ENCODE measurements at regions not wholly inside any gene's neighbourhood (a gene's known extent, or its start where the extent isn't known, plus 50 kb on each side); places are given as distances from the start of the nearest gene placed in this dataset.
"Not testable (repeated sequence)": the region's sequence is repeated elsewhere in the genome, so short reads cannot be mapped to it uniquely, and the experiment has no call there.

DNA sequence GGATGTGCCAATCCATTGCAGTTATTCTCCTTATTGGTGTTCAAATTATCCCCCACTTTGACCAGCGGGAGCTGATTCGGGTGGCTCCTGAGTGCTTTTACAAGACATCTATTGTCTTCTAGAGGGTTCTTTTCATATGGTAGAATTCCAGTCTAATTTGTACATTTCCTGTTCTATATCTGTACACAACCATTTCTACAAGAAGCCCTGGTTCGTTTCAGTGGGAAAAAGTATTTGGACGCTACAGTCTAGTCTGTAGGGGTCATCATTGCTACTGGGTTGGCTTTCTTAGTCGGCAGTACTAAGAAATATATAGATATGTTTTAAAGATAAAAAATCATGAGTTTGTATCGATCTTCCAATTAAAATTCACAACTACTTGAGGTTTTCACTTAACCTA lies 262.6 kb downstream of the MAP2K6 start:
- DNase-seq, result no peak

DNA sequence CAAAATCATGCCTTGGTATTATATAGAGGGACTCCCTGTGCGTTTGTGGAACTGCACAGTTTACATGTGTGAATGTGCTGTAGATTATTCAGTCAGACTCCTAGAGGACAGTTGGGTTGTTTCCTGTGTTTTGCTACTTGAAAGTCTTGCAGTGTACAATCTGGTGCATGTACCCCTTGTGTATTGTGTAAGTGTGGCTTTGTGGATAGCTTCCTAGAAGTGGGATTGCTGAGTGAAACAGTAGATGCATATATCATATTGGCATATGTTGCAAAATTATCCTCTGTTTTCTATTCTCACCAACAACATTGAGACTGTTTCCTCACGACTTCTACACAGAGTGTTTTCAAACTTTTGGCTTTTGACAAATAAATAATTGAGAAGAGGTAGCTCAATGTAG lies 263.7 kb downstream of the MAP2K6 start:
- DNase-seq, result no peak

DNA sequence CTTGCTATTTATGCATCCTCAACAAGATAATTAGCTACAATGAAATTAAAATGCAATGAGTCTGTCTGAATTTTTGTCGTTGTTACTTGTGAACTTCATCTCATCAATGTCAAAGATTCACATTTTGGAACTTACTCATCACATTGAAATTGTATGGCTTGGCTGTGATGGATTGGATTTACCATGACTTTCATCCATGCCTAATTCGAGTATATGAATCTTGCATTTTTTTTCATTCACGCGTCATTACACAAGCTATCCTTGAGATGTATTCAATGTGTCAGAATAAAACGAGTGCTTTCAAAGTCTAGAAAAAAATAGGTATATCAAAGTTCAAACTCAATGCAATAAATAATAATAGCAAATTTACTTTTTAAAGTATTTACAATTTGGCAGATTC lies 265.3 kb downstream of the MAP2K6 start:
- no peak for DNase-seq

DNA sequence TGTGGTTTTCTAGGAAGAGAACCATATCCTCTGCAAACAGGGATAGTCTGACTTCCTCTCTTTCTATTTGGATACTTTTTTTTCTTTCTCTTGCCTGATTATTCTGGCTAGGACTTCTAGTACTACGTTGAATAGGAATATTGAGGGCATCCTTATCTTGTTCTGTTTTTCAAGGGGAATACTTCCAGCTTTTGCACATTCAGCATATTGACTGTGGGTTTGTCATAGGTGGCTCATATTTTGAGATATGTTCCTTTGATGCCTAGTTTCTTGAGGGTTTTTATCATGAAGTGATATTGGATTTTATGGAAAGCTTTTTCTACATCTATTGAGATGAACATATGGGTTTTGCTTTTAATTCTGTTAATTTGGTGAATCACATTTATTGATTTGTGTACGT lies 269.8 kb downstream of the MAP2K6 start:
- DNase-seq, result no peak

DNA sequence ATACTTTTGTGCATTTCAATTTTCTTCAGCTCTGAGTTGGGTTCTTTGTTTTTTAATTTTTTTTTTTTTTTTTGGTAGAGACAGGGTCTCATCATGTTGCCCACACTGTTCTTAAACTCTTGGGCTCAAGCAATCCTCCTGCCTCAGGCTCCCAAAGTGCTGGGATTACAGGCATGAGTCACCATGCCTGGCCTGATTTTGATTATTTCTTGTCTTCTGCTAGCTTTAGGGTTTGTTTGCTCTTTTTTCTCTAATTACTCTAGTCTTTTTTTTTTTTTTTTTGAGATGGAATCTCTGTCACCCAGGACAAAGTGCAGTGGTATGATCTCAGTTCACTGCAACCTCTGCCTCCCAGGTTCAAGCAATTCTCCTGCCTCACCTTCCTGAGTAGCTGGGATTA lies 270.7 kb downstream of the MAP2K6 start:
- not testable (repeated sequence) for DNase-seq

DNA sequence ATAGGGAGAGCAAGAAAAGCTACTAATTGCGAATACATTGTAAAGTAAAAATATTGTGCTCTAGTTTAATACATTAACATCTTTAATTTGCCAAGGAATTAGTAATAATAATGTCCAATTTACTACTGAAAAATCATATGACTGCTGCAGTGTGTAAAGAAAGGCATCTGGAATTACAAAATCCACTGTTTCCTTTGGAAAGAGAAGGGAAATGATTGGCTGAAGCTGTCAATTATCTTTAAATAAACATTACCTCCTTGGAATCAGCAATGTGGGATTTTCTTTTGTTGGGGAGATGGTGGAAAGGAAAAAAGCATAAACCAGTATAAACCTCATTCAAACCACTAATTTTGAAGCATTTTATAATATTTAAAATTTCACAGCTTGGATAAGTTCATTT lies 276.0 kb downstream of the MAP2K6 start:
- DNase-seq, result no peak

DNA sequence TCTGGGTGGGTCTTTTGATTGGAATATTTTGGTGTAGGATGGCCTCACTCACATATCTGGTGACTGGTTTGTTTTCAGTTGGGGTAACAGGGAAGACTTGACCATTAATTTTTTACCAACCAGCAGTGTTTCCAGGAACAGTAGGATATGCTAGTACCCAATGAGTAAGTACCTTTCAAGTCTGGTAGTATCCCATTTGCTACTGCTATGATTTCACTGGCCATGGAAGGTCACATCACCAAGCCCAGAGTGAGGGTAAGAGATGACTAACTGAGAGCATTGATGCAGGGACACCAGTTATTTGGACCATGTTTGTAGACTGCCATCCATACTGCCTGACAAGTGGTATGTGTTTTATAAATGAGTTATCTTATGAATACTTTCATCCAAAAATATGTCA lies 277.7 kb downstream of the MAP2K6 start:
- DNase-seq, result no peak

DNA sequence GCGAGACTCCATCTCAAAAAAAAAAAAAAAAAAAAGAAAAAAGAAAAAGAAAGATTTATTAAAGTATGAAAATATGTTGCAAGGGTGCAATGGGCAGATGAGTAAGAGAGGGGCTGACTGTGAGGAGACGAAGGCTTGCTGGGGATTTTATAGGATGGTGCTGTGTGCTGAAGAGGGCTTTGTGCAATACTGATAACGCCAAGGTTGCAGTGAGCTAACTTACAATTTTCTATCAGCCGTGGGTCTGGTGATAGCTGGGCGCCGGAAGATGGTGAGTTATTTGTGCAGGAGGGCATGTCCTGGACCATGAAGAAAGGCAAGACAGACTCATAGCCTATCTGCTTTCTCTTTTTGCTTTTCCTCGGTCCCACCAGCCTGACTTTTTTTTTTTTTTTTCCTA lies 281.1 kb downstream of the MAP2K6 start:
- no peak for DNase-seq

DNA sequence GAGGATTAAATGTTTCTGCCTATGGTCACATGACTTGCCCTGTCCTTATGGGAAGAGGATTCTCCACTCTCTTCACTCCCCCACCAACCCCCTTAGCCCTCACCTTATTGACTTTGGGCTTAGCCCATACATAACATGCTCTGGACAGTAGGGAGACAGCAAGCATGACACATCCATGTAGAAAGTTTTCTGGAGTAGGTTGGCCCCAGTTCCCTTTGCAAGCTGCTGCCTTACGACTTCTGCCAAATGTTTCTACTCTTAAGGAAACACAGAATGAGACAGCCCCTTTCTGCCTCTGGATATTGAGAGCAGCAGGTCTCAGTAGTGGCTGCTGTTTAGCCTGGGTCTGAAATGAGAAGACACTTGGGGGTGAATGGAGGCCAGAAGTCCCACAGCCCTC lies 282.2 kb downstream of the MAP2K6 start:
- no peak for DNase-seq

DNA sequence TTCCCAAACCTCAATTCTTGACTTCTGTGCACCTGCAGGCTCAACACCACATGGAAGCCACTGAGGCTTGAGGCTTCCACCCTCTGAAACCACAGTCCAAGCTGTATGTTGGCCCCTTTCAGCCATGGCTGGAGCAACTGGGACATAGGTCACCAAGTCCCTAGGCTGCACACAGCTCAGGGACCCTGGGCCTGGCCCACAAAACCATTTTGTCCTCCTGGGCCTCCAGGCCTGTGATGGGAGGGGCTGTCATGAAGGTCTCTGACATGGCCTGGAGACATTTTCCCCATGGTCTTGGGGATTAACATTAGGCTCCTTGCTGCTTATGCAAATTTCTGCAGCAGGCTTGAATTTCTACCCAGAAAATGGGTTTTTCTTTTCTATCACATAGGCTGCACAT lies 283.9 kb downstream of the MAP2K6 start:
- DNase-seq, result not testable (repeated sequence)

DNA sequence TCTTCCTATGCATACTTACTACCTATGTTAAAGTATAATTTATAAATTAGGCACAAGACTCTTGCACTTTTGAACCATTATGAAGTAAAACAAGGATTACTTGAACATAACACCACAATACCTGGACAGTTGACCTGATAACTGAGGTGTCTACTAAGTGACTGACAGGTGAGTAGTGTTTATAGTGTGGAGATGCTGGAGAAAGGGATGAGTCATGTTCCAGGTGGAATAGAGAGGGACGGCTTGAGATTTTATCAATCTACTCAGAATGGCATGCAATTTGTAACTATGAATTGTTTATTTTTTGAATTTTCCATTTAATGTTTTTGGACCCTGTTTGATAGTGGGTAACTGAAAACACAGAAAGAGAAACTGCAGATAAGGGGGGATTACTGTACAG lies 287.6 kb downstream of the MAP2K6 start:
- DNase-seq, result no peak

DNA sequence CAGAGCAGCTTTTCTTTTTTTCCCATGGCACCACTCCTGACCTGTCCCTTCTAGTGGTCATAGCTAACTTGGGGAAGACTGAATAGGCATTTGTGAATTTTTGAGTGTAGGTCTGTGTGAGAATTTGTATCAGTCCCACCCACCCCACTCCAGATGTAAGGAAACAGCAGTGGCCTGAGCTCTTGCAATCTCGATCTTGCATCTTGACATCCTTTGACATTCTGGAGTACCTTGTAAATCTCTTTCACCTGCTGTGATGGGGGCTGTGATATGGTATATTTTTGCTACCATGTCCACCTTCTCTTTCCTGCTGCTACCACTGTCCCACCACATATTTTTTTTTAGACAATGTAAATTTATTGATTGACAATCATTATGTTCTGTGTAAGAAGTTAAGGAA lies 289.3 kb downstream of the MAP2K6 start:
- no peak for DNase-seq

DNA sequence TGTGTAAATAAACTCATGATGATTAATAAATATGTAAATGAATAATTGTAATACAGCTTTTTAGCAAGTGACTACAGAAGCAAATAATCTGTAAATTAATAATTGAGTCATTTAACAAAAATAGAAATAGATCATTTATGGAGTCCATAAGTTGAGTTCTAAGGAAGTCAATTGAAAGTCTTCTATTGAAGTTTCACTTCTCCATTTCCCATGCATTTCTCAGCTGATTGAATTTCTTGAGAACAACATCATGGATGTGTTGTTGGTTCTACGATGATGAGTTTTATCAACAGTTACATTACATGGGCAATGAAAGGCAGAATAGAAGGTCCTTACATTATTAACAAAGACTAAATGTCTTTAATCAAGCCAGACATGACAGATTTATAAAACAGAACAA lies 290.4 kb downstream of the MAP2K6 start:
- no peak for DNase-seq

DNA sequence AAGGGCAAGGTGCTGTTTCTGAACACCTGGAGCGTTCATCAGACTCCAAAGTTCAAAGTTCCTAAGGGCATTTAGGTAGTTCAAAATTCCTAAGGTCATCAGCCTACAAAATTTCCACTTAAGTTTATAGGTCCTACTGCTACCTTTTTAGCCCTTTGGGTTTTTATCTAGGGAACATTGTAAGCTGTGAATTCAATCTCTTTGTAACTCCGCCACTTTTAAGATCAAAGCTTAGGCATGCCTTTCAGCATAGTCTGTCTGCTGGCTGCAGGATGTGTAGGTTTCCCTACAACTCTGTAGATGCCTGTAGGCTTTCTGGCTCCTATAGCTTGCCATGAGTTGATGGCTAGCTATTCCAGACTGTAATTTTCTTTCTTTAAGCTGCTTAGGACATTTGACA lies 291.6 kb downstream of the MAP2K6 start:
- DNase-seq, result no peak

DNA sequence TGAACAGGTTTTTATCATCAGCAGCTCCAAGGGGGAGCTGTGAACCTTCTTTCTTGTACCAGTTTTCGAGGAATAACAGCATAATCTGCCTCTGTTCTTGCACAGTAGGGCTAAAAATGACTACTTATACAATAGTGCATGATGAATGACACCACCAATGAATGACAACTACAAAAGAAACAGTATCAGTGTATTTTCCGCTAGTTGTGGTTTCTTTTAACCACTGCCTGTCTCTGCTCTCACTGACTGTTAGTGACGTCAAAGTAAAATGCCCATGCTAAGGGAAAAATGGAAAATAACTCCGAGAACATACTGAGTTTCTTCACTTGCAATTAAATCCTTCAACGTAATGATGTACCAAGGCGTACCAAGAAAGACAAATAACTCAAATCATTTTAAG lies 294.9 kb downstream of the MAP2K6 start:
- no peak for DNase-seq

DNA sequence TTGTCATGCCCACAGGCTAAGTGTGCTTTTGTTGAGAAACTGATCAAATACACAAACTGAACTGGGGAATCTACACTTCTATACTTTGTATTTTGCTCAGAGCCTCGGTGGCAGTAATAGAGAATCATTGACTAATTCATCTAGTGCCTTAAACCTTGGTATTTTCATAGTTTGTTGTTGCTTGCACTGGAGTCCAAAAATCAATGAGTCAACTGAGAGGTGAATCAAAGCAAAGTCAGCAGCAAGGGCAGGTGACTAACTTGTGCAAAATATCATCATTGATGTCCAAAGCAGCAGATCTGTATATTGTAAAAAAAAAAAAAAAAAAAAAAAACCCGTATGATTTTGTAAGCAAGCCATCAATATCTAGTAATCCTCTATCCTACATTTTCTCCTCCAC lies 296.4 kb downstream of the MAP2K6 start:
- no peak for DNase-seq

DNA sequence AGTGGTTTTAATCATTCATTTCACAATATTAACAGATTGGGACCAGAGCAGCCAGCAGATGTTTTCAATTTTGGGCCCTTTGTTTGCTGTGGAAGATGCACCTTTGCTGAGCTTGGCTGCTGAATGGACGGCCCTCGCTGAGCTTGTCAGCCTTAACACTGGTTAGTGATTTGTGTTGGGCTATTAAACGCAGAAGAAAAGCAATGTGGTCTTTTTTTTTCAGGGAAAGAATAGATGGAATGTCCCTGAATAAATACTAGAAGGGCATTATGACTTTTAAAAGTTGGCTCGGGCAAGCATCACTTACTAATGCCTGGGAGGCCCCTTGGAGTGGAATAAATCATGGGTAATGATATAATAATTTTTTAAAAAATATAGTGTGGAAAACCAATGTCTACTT lies 297.0 kb downstream of the MAP2K6 start:
- no peak for DNase-seq

DNA sequence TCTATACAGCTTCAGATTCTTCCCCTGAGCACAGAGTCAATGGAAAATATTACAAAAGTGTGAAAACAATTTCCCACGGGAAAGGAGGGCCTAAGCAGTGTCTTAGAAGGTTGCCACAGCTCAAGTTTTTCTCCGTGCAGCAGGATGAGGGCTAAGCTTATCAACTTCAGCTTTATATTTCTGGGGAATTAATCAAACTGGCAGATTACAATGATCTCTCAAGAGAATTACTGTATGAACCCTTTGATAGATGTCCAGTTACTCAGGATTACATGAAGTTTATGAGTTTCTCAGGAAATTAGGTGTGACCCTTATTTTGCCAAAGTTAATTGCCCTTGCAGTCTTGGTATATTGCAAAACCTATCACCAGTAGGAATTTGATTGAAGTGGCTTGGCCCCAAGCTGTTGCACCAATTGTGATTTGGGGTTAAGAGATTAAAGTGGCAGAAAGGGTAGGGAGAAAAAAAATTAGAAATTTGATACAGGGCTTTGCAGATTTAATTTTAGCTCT lies 298.4 kb downstream of the MAP2K6 start:
- no peak for DNase-seq

DNA sequence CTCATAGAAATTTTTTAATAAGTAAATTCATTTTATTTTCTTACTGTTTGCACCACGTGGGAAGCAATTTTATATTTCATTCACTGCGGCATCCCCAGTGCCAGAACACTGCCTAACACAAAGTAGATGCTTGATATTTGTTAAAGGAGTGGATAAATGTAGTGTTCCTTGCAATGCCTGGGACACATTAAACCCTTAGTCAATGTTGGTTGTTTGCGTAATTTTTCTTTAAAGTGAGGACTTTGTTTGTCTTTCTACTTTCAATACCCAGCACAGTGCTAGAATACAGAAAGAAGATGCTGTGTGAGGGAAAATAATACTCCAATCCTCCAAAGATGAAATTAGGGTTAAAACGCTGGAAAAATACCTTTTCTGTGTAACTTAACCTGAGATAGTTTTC lies 299.3 kb downstream of the MAP2K6 start:
- DNase-seq, result no peak

DNA sequence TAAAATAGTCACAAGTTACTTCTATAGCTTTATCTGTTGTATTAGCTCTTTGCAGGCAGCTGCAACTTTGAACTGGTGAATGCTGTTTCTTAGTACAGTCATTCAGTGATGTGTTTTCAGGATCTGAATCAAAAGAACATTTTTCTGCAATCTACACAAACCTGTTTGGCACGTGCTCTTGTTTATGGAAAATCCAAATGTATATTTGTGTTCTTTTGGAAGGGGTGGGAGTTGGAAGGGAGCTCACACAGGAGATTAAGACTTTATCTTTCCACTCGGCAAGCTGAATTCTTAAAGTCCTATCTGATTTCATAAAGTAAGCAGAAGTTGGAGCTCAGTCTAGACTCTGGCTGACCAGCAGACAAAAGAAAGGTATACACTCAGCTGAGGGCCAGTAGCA lies 300.2 kb downstream of the MAP2K6 start:
- DNase-seq, result no peak

DNA sequence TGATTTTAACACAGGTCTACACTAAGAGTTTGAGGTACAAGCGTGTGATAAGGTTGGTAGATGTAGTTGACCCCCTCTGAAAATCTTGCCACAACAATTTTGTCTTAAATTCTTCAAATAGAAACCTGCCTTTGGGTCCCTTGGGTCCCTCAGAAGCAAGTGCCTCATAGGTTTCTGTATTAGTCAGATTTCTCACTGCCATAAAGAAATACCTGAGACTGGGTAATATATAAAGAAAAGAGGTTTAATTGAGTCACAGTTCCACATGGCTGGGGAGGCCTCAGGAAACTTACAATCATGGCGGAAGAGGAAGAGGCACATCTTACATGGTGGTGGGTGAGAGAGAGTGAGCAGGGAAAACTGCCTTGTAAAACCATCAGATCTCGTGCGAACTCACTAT lies 301.2 kb downstream of the MAP2K6 start:
- no peak for DNase-seq

DNA sequence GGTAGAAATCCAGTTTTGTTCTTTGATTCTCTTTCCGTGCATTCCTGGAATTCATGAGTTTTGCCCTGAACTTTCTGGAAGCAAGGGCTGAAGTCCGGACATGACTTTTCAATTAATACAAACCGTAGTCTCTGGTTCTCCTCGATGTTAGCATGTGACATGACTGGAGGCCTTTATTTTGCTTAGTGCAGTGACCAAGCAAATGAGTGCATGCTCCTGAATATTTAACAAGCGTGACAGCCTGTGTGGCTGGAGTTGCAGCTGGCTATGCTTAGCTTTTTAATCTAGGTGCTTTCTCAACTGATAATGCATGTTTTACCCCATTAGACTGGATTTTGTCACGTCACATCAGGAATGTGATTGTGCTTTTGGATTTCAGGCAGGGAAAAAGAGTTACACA lies 302.1 kb downstream of the MAP2K6 start:
- DNase-seq, result no peak

DNA sequence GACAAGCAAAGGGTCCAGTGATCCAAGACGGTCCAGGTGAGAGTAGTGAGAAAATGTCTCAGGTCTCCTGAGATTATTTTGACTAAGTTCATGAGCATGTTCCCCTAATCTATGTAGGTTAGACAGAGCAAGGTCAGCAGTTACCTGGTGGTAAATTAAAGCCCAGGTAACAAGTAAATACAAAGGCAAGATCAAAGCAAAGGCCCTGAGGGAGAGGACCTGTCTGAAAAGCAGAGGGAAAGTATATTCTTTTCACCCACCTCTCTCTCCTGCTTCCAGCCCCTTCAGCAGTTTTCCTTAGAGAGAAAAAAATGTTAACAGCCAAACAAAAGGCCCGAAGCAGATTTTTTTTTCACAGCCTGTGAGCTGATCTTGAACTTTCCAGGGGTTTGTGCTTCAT lies 302.7 kb downstream of the MAP2K6 start:
- no peak for DNase-seq

DNA sequence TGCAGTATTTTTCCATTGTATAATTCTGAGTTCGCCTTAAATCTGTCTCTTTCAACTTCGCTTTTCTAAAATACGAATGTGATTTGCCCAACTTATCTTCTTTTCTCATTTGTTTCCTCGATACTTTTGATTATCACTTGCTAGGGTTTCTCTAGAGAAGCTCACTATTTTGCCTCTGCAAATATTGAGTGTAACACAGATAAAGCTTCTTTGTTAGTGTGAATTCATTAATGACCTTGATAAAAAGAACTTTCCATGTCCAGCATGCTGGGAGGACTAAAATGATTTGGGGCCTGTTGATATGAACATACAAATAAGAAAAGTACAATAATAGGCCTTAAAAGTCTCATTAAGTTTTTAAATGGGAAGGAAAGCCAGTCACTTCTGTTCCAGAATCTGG lies 303.3 kb downstream of the MAP2K6 start:
- no peak for DNase-seq

DNA sequence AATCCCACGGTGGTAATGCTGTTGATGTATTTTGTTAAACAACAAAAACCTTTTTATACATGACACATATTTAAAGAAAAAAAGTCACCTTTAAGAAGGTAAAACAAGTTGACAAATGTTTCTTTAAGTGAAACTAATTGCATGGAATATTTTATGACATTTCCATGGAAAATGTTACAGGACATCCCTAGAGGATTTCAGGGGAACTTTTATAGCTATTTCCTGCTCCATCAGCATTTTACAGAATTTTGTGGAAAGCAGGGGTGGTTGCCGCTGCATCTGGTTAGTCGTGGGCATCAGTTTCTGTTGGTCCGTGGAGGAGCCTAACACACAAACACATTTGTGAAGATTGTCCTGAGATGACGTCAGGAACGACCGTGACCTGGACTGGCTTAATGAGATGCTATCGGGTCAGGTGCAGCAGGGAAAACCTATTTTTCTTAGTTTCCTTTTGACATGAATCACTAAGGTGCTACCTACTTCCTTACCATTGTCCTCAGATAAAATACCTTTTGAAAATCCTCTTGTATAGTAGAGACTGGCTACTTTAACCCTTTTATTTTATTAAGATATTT lies 305.1 kb downstream of the MAP2K6 start:
- DNase-seq, result no peak

DNA sequence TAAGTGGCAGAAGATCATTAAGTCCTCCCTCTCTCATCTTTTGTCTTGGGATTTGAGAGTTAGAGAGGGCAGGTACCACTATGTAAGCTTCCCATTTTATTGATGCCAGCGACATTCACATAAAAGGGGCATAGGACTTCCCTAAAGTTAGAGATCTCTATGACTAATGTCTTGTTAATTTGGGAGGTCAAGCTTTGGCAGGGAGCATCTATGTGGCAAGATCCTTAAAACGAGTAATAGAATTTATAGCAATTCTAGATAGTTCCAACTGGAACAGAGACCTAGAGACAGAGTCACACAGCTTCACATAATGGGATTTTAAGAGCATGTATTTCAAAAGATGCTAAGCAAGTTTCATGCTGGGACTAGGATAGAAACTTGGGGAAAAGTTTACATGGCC lies 308.0 kb downstream of the MAP2K6 start:
- DNase-seq, result no peak
